NCI-H2227 treated with DMSO at 0.1 percent for 48 hours (cell line): ENCODE measurements at regions not wholly inside any gene's neighbourhood (a gene's known extent, or its start where the extent isn't known, plus 50 kb on each side); places are given as distances from the start of the nearest gene placed in this dataset.

ENCODE experiments used
- DNase-seq: peaks from one replicate; lab custom pipeline; 2025; lab: John Stamatoyannopoulos, UW

DNA sequence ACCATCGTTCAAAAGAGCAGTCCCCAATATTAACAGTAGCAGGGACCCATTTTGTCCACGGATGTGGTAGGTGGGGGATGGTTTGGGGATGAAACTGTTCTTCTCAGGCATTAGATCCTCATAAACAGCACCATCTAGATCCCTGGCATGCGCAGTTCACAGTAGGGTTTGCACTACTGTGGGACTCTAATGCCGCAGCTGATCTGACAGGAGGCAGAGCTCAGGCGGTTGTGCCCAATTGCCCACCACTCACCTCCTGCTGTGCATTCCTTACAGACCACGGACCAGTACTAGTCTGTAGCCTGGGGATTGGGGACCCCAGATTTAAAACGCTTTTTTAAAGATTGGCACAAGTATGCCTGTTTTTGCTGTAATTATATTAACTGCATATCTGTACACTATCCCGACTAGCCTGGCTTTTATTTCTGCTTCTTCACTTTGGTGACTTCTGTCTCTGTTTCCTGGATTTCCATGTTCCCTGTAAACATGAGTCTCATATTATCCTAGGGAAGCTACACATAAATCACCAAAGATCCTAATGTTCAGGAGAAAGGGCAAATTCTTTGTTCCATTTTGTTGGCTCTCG lies 163.3 kb upstream of the AKR1E2 start:
- DNase-seq = no peak

DNA sequence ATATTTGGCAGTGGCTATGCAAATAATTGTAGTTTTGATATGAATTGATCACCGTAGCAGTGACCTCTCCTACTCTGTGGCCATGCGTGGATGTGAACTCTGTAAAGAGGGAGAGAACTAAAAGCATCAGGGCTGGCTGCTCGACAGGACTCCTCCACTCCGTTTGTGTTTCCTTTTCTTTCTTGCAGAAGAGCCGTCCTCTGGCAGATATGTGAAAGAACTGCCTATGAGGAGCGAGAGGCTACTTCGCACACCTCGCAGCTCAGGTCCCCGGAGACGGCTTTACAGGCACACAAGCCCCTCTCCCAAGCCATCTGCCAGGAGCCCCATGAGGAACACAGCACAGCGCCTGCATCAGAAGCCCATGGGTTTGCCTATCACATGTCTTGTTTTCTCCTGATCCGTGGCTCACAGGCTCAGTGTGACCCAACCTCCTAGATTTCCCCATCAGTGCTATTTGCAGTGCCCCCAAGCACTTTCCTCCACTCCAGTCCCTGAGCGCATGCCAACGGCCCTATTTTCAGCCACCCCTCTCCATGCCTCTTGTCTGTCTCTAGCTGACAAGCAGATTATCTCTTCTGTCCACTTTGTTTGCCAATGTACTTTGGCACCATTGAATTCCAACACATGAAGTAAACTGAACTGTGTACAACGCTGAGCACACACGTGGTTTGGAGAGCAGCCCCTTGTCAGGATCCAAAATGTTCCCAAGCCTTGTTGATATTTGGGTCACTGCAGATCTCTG lies 164.3 kb upstream of the AKR1E2 start:
- DNase-seq = no peak

DNA sequence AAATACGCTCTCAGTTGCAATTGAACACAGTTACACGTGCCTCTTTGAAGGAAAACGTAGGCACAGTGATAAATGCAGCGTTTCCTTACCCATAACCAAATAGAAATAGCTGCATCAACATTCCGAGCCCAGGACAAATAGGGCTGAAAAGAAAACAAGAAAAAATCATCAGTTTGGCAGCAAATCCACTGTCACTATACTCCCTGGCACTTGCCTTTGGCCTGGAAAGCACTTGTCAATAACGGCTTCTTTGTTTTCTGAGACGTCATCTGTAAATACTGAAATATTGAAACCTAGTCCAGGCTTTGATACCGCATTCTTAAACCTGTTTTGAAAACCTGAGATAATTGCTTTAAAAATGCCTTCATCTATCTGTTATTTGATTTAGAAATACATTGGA lies 167.2 kb upstream of the AKR1E2 start:
- no peak for DNase-seq

DNA sequence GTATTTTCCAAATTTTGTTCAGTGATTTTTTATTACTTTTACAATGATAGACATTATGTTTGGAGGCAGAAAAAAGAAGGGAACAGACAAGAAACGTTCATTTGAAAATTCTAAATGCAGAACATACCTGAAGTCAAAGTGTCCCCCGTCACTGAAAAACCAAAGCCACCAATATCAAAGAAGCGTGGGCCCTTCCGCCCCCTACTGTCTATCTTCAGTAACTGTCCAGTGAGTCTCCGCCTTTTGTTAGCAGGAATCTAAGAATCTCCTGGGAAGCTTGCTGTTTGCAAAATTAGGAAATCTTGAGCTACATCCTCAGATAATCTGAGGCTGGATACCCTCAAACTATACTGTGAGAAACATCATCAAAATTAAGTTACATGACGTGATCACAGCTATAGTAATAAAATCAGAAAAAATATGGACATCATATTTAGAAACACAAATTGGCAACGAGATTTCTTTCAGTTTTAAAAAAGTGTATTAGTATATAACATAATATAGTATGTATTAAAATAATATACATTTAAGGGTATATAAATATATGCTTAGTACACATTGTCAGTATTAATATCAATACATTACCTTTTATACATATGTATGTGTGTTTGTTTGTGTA lies 169.3 kb upstream of the AKR1E2 start:
- peak; percentile 29 for DNase-seq

DNA sequence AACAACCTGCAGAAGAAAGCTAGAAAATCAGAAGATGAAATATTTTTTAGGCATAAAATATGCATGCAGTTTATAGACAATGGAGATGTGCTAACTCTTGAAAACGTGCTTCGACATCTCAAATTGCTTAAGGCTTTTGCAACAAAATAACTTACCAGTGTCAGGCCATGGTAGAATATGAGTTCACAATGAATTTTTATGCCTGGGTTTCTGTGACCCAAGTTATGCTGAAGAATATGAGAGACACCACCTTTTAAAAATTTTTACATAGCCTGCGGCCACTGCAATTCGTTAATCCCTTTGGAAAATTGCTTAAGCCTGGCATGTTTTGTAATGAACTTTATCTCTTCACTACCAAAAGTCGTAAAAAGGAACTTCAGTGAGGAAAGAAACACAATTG lies 170.1 kb upstream of the AKR1E2 start:
- no peak for DNase-seq

DNA sequence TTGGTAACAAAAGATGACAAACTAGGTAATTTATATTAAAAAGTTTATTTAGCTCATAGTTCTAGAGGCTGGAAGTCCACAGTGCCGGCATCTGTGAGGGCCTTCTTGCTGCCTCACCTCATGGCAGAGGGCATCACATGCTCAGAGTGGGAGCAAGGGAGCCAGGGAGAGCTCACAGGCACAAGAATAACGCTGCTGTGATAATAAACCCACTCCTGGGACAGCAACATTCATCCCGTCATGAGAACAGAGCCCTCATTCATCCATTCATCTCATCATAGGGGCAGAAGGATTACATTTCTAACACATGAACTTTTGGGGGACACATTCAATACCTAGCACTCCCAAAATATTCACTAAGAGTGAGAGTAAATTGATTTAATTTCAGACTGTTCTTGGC lies 170.6 kb upstream of the AKR1E2 start:
- no peak for DNase-seq

- DNase-seq = no peak
Observed at GRCh38 chr10:4654496-4654895, 171.5 kb upstream of the AKR1E2 start.

DNA sequence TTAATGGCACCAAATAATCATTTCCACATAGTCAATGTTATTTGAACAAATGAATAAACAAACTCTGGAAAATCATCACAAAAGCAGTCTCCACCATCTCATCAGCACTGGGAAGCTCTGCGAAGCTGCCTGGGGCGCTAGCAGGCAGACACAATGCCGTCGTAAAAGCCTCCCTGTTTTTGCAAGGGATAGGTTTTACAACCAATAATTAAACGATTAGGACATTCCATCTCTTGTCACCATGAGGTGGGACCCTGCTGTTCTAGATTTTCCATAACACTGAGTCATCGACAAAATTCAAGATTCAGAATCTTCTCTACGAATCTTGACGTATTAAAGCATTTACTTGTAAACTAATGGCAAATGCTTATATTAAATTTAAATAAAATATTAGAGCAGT lies 172.8 kb upstream of the AKR1E2 start:
- no peak for DNase-seq

- DNase-seq = no peak
Observed at GRCh38 chr10:4652111-4653010, 173.6 kb upstream of the AKR1E2 start.

GRCh38 chr10:4651404-4652037 lies 174.5 kb upstream of the AKR1E2 start:
- peak; percentile 83 for DNase-seq

GRCh38 chr10:4650582-4650981 lies 175.4 kb upstream of the AKR1E2 start:
- DNase-seq = no peak

DNA sequence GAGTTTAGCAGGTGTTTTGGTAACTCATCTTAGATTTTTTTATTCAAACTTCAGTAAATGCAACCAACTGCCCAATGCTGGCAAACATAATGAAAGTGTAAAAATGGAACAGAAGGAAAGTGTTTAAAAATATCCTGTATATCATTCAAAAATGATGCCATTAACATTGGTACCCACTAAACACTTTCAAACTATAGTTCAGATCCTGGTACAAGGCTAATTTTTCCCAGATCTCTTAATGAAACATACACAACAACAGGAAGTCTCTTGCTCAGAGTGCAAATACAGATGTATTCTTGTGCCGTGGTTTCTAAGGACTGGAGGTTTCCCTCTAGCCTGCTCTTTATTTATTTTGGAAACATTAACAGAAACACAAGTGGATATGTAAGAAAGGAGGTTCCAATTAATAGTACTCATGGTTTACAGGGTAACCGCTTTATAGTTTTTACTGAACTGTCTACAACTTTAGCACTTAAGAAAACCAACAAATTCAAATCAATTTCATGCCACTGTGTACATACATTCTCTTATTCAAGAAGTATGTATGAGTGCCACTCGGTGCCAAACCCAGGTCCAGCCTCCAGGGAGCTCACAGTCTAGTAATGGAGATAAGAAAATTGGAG lies 176.0 kb upstream of the AKR1E2 start:
- no peak for DNase-seq

GRCh38 chr10:4649471-4649870 lies 176.5 kb upstream of the AKR1E2 start:
- no peak for DNase-seq

DNA sequence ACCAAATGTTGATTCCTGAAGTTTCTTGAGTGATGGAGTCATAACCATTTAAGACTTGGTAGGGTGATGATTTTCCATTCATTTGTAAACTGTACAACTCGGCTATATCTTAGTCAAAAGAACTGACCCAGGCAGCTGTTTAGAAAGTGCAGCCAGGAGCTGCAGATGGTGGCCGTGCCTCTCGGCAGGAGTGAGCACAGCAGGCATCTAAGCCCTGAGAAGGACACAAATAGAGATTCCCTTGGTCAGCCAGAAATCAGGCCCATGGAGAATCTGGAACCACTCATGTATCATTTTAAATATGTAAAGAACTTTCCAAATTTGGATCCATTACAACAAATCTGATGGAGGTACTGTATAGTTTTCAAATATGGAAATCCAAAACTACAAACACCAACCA lies 177.0 kb upstream of the AKR1E2 start:
- no peak for DNase-seq

GRCh38 chr10:4647109-4647785 lies 178.8 kb upstream of the AKR1E2 start:
- no peak for DNase-seq

DNA sequence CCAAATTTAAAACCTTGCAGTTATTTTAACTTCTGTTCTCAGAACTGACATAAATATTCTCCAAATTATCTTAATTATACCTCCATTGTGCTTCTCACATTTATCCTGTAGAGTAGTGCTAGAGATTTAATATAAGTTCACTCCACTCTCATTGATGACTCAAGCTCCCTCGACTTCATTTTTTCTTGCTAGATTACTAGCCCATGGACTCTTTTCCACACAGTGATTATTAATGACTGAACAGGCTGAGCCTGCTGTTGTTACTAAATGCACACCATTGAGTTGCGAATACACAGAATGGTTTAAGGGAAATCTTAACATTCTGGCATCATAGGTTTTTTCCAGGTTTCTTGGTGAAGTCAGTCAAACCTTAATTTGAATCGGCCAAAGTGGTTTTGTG lies 179.5 kb upstream of the AKR1E2 start:
- no peak for DNase-seq

DNA sequence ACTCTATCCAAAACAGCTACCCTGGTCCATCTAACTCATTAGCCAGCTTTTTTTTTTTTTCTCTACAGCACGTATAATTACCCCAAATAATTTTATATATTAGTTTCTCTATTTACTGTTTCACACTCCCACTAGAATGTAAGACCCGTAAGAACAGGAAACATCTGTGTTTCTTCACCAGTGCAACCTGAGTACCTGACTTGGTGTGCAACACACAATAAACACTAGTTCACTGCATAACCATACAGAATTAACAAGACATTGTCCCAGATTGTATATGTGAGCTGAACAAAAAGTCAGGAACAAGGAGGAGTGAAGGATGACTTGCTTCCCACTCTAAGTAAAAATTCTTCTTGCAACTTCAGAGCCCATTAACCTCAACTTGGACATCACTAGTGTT lies 180.2 kb upstream of the AKR1E2 start:
- DNase-seq = no peak

GRCh38 chr10:4643471-4643870 lies 182.5 kb upstream of the AKR1E2 start:
- DNase-seq = no peak

DNA sequence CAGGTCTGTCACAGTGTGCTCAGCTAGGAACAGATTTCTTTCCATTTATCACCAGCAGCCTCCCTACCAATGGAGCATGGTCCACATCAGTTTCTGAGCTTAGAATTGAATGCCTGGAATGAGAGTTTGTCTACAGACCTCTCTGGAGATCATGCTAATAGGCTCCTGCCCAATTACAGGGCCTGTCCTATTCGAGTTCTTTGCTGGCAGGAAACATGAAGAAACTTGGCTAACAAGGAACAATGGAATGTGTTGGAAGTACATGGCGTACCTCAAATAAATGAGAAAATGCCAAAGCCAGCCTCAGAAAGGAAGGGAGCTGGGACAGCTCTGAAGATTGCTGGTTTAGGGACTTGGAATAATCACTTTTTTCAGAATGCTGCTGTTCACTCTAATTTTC lies 186.0 kb upstream of the AKR1E2 start:
- no peak for DNase-seq

DNA sequence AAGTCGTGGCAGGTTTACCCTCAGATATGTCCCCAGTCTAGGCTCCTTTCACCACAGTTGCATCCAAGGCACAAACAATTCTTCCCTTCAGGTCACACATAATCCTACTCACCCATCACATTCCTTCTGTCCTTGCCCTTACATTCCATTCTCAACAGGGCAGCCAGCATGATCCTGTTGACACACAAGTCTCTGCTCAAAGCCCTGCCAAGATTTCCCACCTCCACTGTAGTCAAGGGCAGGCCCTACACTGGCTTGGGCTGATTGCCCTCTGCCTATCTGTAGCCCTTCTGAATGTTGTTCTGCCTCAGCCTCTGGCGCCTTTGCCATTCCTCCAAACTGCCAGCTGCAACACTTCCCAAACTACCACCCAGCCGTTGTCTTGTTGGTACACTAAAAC lies 187.9 kb upstream of the AKR1E2 start:
- no peak for DNase-seq

- no peak for DNase-seq
Observed at GRCh38 chr10:4637657-4638056, 188.3 kb upstream of the AKR1E2 start.
